ENCODE measurements at regions not wholly inside any gene's neighbourhood (a gene's known extent, or its start where the extent isn't known, plus 50 kb on each side); places are given as distances from the start of the nearest gene placed in this dataset.

GRCh38 chr1:199490769-199491527 is 536.6 kb upstream of the NR5A2 start:
- ChIA-PET POLR2A (no interaction called here), CTCF (no interaction called here)
- H3K4me3 ChIP-seq (ENCODE audit: low read depth, low read length): no peak overlapping the region
- H3K9me3 ChIP-seq (ENCODE audit: control insufficient read depth, insufficient read depth, low read depth, low read length): no peaks in the 10 kb centered on the region
- H3K36me3 ChIP-seq (ENCODE audit: control insufficient read depth in 2 of 2, insufficient read depth in 1 of 2, low read length in 2 of 2): no peaks in the 10 kb centered on the region
- peaks cover 8% of the 10 kb centered on the region; the same call in 1 of the 2 replicates for H3K4me1 ChIP-seq (ENCODE audit: control insufficient read depth, insufficient read depth, low read length)
- no peak overlapping the region for H3K27ac ChIP-seq (ENCODE audit: extremely low read depth, low read depth, low read length)
- TF ChIP-seq SP7 (tag by site-specific recombination; IDR thresholded peaks at IDR 0.05) (peak; percentile 39; the same call in 1 of the 2 replicates), FEZF1 (tag by site-specific recombination; IDR thresholded peaks at IDR 0.05) (peak; percentile 62; the same call in 1 of the 2 replicates), ZNF239 (tag by site-specific recombination; IDR thresholded peaks at IDR 0.05) (no peak), ZNF596 (tag by site-specific recombination; IDR thresholded peaks at IDR 0.05) (no peak), IKZF3 (tag by site-specific recombination; IDR thresholded peaks at IDR 0.05) (0 out of 2 replicates have a peak, but pooled peaks have one; percentile 39), ZFP41 (tag by site-specific recombination; IDR thresholded peaks at IDR 0.05; ENCODE audit: borderline replicate concordance) (no peak), ZXDB (tag by site-specific recombination; IDR thresholded peaks at IDR 0.05) (0 out of 2 replicates have a peak, but pooled peaks have one; percentile 26), PRDM6 (tag by site-specific recombination; IDR thresholded peaks at IDR 0.05) (peak; percentile 94), GLIS2 (tag by site-specific recombination; IDR thresholded peaks at IDR 0.05) (no peak), ZSCAN23 (tag by site-specific recombination; IDR thresholded peaks at IDR 0.05) (0 out of 2 replicates have a peak, but pooled peaks have one; percentile 28), EGR2 (tag by site-specific recombination; IDR thresholded peaks at IDR 0.05; ENCODE audit: low read depth) (no peak), PRDM2 (tag by site-specific recombination; IDR thresholded peaks at IDR 0.05; ENCODE audit: borderline replicate concordance) (no peak), ZNF366 (tag by site-specific recombination; conservative IDR thresholded peaks at IDR 0.05) (peak; percentile 44; the same call in 1 of the 2 replicates), ZNF558 (tag by site-specific recombination; IDR thresholded peaks at IDR 0.05) (no peak), ZNF629 (tag by site-specific recombination; IDR thresholded peaks at IDR 0.05) (0 out of 2 replicates have a peak, but pooled peaks have one; percentile 18), ZNF660 (tag by site-specific recombination; IDR thresholded peaks at IDR 0.05) (peak; percentile 99), ZNF501 (tag by site-specific recombination; IDR thresholded peaks at IDR 0.05) (peak; percentile 39; the same call in 1 of the 2 replicates), ZNF707 (tag by site-specific recombination; IDR thresholded peaks at IDR 0.05) (no peak), ZNF623 (tag by site-specific recombination; IDR thresholded peaks at IDR 0.05) (no peak), OSR2 (tag by site-specific recombination; IDR thresholded peaks at IDR 0.05) (peak; percentile 82), ZNF433 (tag by site-specific recombination; IDR thresholded peaks at IDR 0.05; ENCODE audit: low read depth) (no peak), ZNF600 (tag by site-specific recombination; IDR thresholded peaks at IDR 0.05) (no peak), RBAK (tag by site-specific recombination; IDR thresholded peaks at IDR 0.05) (no peak), ZNF148 (tag by site-specific recombination; IDR thresholded peaks at IDR 0.05; ENCODE audit: borderline replicate concordance) (no peak)
- TF ChIP-seq, protein P1, sequence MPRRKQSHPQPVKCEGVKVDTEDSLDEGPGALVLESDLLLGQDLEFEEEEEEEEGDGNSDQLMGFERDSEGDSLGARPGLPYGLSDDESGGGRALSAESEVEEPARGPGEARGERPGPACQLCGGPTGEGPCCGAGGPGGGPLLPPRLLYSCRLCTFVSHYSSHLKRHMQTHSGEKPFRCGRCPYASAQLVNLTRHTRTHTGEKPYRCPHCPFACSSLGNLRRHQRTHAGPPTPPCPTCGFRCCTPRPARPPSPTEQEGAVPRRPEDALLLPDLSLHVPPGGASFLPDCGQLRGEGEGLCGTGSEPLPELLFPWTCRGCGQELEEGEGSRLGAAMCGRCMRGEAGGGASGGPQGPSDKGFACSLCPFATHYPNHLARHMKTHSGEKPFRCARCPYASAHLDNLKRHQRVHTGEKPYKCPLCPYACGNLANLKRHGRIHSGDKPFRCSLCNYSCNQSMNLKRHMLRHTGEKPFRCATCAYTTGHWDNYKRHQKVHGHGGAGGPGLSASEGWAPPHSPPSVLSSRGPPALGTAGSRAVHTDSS (tag by site-specific recombination; IDR thresholded peaks at IDR 0.05): no peak
- TF ChIP-seq, protein P2, sequence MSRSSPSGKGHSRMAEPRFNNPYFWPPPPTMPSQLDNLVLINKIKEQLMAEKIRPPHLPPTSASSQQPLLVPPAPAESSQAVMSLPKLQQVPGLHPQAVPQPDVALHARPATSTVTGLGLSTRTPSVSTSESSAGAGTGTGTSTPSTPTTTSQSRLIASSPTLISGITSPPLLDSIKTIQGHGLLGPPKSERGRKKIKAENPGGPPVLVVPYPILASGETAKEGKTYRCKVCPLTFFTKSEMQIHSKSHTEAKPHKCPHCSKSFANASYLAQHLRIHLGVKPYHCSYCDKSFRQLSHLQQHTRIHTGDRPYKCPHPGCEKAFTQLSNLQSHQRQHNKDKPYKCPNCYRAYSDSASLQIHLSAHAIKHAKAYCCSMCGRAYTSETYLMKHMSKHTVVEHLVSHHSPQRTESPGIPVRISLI (tag by site-specific recombination; IDR thresholded peaks at IDR 0.05): no peak

Data from HEK293 (cell line).